GM23338 (cell line): ENCODE measurements at regions not wholly inside any gene's neighbourhood (a gene's known extent, or its start where the extent isn't known, plus 50 kb on each side); places are given as distances from the start of the nearest gene placed in this dataset.

ENCODE experiments used
- ATAC-seq: fragments of 200-7000 bp; cut with Tn5 transposase; 3 replicates; pipeline ENCODE4 v1.9.1; 2020
- DNase-seq: peaks from one replicate; pipeline ENCODE4 v3.0.0-alpha.2; 2015; ENCODE audit warnings: low spot score
- H2AFZ ChIP-seq: fragments of 200-600 bp; sonication (generic); 2 replicates; pipeline ENCODE4 v1.8.0; 2016; ENCODE audit warnings: antibody characterized with exemption, mild to moderate bottlenecking, moderate library complexity
- H3F3A ChIP-seq: fragments of 200-600 bp; sonication (generic); replicated peaks from 2 replicates; pipeline ENCODE4 v1.8.0; 2017; ENCODE audit warnings: antibody characterized with exemption, mixed run types, low read depth
- H3K27ac ChIP-seq: fragments of 200-600 bp; sonication (generic); 2 replicates; pipeline ENCODE4 v1.6.1; 2016; ENCODE audit warnings: low read depth
- H3K27me3 ChIP-seq: fragments of 200-600 bp; sonication (generic); 2 replicates; pipeline ENCODE4 v1.8.0; 2016; ENCODE audit warnings: mild to moderate bottlenecking, mixed run types, moderate library complexity; ENCODE audit not compliant: insufficient read depth
- H3K36me3 ChIP-seq: fragments of 200-600 bp; sonication (generic); 2 replicates; pipeline ENCODE4 v1.8.0; 2016; ENCODE audit warnings: mild to moderate bottlenecking; ENCODE audit not compliant: insufficient read depth
- H3K4me1 ChIP-seq: fragments of 200-600 bp; sonication (generic); 2 replicates; pipeline ENCODE4 v1.8.0; 2016; ENCODE audit warnings: mild to moderate bottlenecking, moderate library complexity; ENCODE audit not compliant: insufficient read depth
- H3K4me2 ChIP-seq: fragments of 200-600 bp; sonication (generic); 2 replicates; pipeline ENCODE4 v1.7.1; 2017; ENCODE audit warnings: mixed run types
- H3K4me3 ChIP-seq: fragments of 200-600 bp; sonication (generic); 2 replicates; pipeline ENCODE4 v1.6.1; 2016; ENCODE audit warnings: mixed run types
- H3K79me2 ChIP-seq: fragments of 200-600 bp; sonication (generic); replicated peaks from 2 replicates; pipeline ENCODE4 v1.8.0; 2017; ENCODE audit warnings: mild to moderate bottlenecking; ENCODE audit not compliant: insufficient read depth
- H3K9me2 ChIP-seq: fragments of 200-600 bp; sonication (generic); 2 replicates; pipeline ENCODE4 v1.8.0; 2017; ENCODE audit not compliant: insufficient read depth
- H4K20me1 ChIP-seq: fragments of 200-600 bp; sonication (generic); replicated peaks from 2 replicates; pipeline ENCODE4 v1.8.0; 2017; ENCODE audit warnings: mild to moderate bottlenecking; ENCODE audit not compliant: insufficient read depth
- H3K27ac Mint-ChIP-seq: 2 replicates; pipeline ENCODE4 v1.8.0; 2020; ENCODE audit warnings: inconsistent platforms, mild to moderate bottlenecking, moderate library complexity, mixed read lengths
- H3K27me3 Mint-ChIP-seq: 3 replicates; pipeline ENCODE4 v1.8.0; 2022; ENCODE audit warnings: low read depth, mild to moderate bottlenecking, moderate library complexity, mixed read lengths, inconsistent platforms; ENCODE audit not compliant: insufficient read depth, poor library complexity
- H3K36me3 Mint-ChIP-seq: 3 replicates; pipeline ENCODE4 v1.8.0; 2021; ENCODE audit warnings: low read depth, mild to moderate bottlenecking, inconsistent platforms, moderate library complexity, mixed read lengths
- H3K4me1 Mint-ChIP-seq: 3 replicates; pipeline ENCODE4 v1.8.0; 2020; ENCODE audit warnings: mild to moderate bottlenecking, inconsistent platforms, mixed read lengths
- H3K4me3 Mint-ChIP-seq: 3 replicates; pipeline ENCODE4 v1.8.0; 2021; ENCODE audit warnings: moderate library complexity, mild to moderate bottlenecking, inconsistent platforms, mixed read lengths
- H3K9me3 Mint-ChIP-seq: 3 replicates; pipeline ENCODE4 v1.8.0; 2020; ENCODE audit warnings: moderate library complexity, mild to moderate bottlenecking, inconsistent platforms, mixed read lengths
- EZH2 ChIP-seq: fragments of 200-600 bp; sonication (generic); IDR thresholded peaks from one replicate; pipeline ENCODE4 v1.8.0; 2017; ENCODE audit warnings: antibody characterized with exemption, mild to moderate bottlenecking, low read depth; ENCODE audit not compliant: unreplicated experiment
- JUNB ChIP-seq: IDR thresholded peaks from one replicate; pipeline ENCODE4 v1.6.1; 2016; ENCODE audit warnings: antibody characterized with exemption; ENCODE audit not compliant: unreplicated experiment
- NANOG ChIP-seq: IDR thresholded peaks from 2 replicates; pipeline ENCODE4 v1.6.1; 2016; ENCODE audit warnings: antibody characterized with exemption, borderline replicate concordance
- STAT1 ChIP-seq: IDR thresholded peaks from one replicate; pipeline ENCODE4 v1.6.1; 2016; ENCODE audit warnings: antibody characterized with exemption; ENCODE audit not compliant: unreplicated experiment
- ZNF114 ChIP-seq: fragments of 250-450 bp; sonication (Bioruptor Pico); IDR thresholded peaks from 2 replicates; pipeline ENCODE4 v1.5.0; 2020; ENCODE audit warnings: mild to moderate bottlenecking, moderate library complexity
- ZNF331 ChIP-seq: fragments of 250-450 bp; sonication (Bioruptor Pico); IDR thresholded peaks from 2 replicates; pipeline ENCODE4 v1.5.0; 2020; ENCODE audit warnings: low read depth, mild to moderate bottlenecking, moderate library complexity
- TF ChIP-seq, protein P1 (sequence below): IDR thresholded peaks from 2 replicates; pipeline ENCODE4 v1.6.1; 2016; ENCODE audit warnings: antibody characterized with exemption
- TF ChIP-seq, protein P2 (sequence below): fragments of 250-450 bp; sonication (Bioruptor Pico); IDR thresholded peaks from 2 replicates; pipeline ENCODE4 v1.5.0; 2020; ENCODE audit warnings: mild to moderate bottlenecking, moderate library complexity
- TF ChIP-seq, protein P3 (sequence below): IDR thresholded peaks from one replicate; pipeline ENCODE4 v1.6.1; 2018; ENCODE audit warnings: antibody characterized with exemption; ENCODE audit not compliant: unreplicated experiment
- TF ChIP-seq, protein P4 (sequence below), 2 experiments: fragments of 200-600 bp in 1 of 2; sonication (generic) in 1 of 2; conservative IDR thresholded peaks; 2 replicates each; pipeline versions ENCODE4 v1.5.1 to v1.6.1; 2016 to 2017; ENCODE audit warnings: antibody characterized with exemption in 2 of 2, low read depth in 2 of 2, mild to moderate bottlenecking in 2 of 2, moderate library complexity in 1 of 2

DNA sequence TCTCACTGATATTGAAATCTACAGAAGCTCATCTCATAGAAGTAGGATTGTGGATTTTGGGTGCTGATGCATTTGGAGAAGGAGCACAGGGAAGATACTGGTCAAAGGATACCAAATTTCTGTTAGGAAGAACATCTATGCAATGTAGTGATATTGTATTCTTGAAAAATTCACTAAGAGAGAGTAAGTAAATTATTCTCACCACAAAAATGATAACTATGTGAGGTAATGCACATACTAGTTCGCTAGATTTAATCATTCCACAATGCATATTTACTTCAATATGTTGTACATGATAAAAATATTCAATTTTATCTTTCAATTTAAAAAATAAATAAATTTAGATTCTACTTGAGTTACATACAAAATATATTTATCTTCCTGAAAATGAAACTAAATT, 2040.5 kb upstream of the C9orf72 start:
- Mint-ChIP-seq H3K4me3 (no peak overlapping the region), H3K4me1 (peaks cover 6% of the 10 kb centered on the region), H3K27ac (no peak overlapping the region), H3K27me3 (no peaks in the 10 kb centered on the region), H3K36me3 (no peaks in the 10 kb centered on the region), H3K9me3 (no peaks in the 10 kb centered on the region)
- TF ChIP-seq NANOG (no peak), ZNF114 (no peak)
- H3K79me2 ChIP-seq, result no peaks in the 10 kb centered on the region
- H2AFZ ChIP-seq, result no peak overlapping the region
- no peak for ATAC-seq
- peaks cover 7% of the 10 kb centered on the region; the same call in 1 of the 2 replicates for H3K4me1 ChIP-seq
- H3K27me3 ChIP-seq, result no peaks in the 10 kb centered on the region
- no peaks in the 10 kb centered on the region for H4K20me1 ChIP-seq
- no peaks in the 10 kb centered on the region for H3F3A ChIP-seq
- H3K4me2 ChIP-seq, result no peak overlapping the region
- DNase-seq, result no peak
- H3K36me3 ChIP-seq, result no peaks in the 10 kb centered on the region
- no peak overlapping the region for H3K4me3 ChIP-seq
- H3K9me2 ChIP-seq, result no peaks in the 10 kb centered on the region
- no peak overlapping the region for H3K27ac ChIP-seq

DNA sequence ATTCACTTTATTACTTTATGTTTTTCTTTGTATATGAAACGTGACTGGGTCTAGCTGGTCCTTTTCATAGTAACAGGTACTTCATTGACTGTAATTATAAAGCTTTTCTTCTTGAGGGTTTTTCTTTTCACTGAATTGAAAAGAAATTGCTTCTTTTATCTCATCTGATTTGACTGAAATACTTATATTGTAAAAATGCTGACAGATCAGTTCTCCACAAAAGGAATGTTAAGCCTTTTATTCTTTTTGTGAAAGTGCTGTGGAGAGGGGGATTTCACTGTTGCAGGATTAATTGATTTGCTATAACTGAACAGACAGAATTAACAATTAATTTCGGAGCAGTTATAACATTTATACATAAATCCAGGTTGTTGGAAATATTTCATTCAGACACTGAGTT, 2043.6 kb upstream of the C9orf72 start:
- H3K4me1 ChIP-seq, result peaks cover 7% of the 10 kb centered on the region; the same call in 1 of the 2 replicates
- no peaks in the 10 kb centered on the region for H3F3A ChIP-seq
- ATAC-seq (no peak), DNase-seq (no peak)
- no peak overlapping the region for H3K4me3 ChIP-seq
- Mint-ChIP-seq H3K9me3 (no peaks in the 10 kb centered on the region), H3K4me1 (peaks cover 6% of the 10 kb centered on the region), H3K27ac (peak overlapping the region; percentile 66; the same call in 1 of the 2 replicates), H3K4me3 (no peak overlapping the region), H3K27me3 (no peaks in the 10 kb centered on the region), H3K36me3 (no peaks in the 10 kb centered on the region)
- H4K20me1 ChIP-seq, result no peaks in the 10 kb centered on the region
- H3K27me3 ChIP-seq, result no peaks in the 10 kb centered on the region
- H3K4me2 ChIP-seq, result no peak overlapping the region
- no peaks in the 10 kb centered on the region for H3K9me2 ChIP-seq
- no peak overlapping the region for H2AFZ ChIP-seq
- no peak overlapping the region for H3K27ac ChIP-seq
- H3K79me2 ChIP-seq, result no peaks in the 10 kb centered on the region
- H3K36me3 ChIP-seq, result no peaks in the 10 kb centered on the region
- TF ChIP-seq JUNB (no peak), ZNF331 (CRISPR knock-in tag) (no peak), STAT1 (no peak), EZH2 (no peak), ZNF114 (no peak), NANOG (no peak)
- TF ChIP-seq, protein P1, sequence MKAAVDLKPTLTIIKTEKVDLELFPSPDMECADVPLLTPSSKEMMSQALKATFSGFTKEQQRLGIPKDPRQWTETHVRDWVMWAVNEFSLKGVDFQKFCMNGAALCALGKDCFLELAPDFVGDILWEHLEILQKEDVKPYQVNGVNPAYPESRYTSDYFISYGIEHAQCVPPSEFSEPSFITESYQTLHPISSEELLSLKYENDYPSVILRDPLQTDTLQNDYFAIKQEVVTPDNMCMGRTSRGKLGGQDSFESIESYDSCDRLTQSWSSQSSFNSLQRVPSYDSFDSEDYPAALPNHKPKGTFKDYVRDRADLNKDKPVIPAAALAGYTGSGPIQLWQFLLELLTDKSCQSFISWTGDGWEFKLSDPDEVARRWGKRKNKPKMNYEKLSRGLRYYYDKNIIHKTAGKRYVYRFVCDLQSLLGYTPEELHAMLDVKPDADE, result no peak
- TF ChIP-seq, protein P2, sequence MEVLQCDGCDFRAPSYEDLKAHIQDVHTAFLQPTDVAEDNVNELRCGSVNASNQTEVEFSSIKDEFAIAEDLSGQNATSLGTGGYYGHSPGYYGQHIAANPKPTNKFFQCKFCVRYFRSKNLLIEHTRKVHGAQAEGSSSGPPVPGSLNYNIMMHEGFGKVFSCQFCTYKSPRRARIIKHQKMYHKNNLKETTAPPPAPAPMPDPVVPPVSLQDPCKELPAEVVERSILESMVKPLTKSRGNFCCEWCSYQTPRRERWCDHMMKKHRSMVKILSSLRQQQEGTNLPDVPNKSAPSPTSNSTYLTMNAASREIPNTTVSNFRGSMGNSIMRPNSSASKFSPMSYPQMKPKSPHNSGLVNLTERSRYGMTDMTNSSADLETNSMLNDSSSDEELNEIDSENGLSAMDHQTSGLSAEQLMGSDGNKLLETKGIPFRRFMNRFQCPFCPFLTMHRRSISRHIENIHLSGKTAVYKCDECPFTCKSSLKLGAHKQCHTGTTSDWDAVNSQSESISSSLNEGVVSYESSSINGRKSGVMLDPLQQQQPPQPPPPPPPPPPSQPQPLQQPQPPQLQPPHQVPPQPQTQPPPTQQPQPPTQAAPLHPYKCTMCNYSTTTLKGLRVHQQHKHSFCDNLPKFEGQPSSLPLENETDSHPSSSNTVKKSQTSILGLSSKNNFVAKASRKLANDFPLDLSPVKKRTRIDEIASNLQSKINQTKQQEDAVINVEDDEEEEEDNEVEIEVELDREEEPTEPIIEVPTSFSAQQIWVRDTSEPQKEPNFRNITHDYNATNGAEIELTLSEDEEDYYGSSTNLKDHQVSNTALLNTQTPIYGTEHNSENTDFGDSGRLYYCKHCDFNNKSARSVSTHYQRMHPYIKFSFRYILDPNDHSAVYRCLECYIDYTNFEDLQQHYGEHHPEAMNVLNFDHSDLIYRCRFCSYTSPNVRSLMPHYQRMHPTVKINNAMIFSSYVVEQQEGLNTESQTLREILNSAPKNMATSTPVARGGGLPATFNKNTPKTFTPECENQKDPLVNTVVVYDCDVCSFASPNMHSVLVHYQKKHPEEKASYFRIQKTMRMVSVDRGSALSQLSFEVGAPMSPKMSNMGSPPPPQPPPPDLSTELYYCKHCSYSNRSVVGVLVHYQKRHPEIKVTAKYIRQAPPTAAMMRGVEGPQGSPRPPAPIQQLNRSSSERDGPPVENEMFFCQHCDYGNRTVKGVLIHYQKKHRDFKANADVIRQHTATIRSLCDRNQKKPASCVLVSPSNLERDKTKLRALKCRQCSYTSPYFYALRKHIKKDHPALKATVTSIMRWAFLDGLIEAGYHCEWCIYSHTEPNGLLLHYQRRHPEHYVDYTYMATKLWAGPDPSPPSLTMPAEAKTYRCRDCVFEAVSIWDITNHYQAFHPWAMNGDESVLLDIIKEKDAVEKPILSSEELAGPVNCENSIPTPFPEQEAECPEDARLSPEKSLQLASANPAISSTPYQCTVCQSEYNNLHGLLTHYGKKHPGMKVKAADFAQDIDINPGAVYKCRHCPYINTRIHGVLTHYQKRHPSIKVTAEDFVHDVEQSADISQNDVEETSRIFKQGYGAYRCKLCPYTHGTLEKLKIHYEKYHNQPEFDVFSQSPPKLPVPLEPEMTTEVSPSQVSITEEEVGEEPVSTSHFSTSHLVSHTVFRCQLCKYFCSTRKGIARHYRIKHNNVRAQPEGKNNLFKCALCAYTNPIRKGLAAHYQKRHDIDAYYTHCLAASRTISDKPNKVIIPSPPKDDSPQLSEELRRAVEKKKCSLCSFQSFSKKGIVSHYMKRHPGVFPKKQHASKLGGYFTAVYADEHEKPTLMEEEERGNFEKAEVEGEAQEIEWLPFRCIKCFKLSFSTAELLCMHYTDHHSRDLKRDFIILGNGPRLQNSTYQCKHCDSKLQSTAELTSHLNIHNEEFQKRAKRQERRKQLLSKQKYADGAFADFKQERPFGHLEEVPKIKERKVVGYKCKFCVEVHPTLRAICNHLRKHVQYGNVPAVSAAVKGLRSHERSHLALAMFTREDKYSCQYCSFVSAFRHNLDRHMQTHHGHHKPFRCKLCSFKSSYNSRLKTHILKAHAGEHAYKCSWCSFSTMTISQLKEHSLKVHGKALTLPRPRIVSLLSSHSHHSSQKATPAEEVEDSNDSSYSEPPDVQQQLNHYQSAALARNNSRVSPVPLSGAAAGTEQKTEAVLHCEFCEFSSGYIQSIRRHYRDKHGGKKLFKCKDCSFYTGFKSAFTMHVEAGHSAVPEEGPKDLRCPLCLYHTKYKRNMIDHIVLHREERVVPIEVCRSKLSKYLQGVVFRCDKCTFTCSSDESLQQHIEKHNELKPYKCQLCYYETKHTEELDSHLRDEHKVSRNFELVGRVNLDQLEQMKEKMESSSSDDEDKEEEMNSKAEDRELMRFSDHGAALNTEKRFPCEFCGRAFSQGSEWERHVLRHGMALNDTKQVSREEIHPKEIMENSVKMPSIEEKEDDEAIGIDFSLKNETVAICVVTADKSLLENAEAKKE, result no peak
- TF ChIP-seq, protein P3, sequence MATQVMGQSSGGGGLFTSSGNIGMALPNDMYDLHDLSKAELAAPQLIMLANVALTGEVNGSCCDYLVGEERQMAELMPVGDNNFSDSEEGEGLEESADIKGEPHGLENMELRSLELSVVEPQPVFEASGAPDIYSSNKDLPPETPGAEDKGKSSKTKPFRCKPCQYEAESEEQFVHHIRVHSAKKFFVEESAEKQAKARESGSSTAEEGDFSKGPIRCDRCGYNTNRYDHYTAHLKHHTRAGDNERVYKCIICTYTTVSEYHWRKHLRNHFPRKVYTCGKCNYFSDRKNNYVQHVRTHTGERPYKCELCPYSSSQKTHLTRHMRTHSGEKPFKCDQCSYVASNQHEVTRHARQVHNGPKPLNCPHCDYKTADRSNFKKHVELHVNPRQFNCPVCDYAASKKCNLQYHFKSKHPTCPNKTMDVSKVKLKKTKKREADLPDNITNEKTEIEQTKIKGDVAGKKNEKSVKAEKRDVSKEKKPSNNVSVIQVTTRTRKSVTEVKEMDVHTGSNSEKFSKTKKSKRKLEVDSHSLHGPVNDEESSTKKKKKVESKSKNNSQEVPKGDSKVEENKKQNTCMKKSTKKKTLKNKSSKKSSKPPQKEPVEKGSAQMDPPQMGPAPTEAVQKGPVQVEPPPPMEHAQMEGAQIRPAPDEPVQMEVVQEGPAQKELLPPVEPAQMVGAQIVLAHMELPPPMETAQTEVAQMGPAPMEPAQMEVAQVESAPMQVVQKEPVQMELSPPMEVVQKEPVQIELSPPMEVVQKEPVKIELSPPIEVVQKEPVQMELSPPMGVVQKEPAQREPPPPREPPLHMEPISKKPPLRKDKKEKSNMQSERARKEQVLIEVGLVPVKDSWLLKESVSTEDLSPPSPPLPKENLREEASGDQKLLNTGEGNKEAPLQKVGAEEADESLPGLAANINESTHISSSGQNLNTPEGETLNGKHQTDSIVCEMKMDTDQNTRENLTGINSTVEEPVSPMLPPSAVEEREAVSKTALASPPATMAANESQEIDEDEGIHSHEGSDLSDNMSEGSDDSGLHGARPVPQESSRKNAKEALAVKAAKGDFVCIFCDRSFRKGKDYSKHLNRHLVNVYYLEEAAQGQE, result no peak
- TF ChIP-seq, protein P4, sequence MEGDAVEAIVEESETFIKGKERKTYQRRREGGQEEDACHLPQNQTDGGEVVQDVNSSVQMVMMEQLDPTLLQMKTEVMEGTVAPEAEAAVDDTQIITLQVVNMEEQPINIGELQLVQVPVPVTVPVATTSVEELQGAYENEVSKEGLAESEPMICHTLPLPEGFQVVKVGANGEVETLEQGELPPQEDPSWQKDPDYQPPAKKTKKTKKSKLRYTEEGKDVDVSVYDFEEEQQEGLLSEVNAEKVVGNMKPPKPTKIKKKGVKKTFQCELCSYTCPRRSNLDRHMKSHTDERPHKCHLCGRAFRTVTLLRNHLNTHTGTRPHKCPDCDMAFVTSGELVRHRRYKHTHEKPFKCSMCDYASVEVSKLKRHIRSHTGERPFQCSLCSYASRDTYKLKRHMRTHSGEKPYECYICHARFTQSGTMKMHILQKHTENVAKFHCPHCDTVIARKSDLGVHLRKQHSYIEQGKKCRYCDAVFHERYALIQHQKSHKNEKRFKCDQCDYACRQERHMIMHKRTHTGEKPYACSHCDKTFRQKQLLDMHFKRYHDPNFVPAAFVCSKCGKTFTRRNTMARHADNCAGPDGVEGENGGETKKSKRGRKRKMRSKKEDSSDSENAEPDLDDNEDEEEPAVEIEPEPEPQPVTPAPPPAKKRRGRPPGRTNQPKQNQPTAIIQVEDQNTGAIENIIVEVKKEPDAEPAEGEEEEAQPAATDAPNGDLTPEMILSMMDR (conservative IDR thresholded peaks at IDR 0.05; ENCODE audit: low read depth in 2 of 2), result no peak
